ENCODE measurements at regions not wholly inside any gene's neighbourhood (a gene's known extent, or its start where the extent isn't known, plus 50 kb on each side); places are given as distances from the start of the nearest gene placed in this dataset.

GRCh38 chr2:5521461-5521860 is 170.7 kb upstream of the SOX11 start:
- FAIRE-seq, result no peak
- ATAC-seq, result no peak
- Histone ChIP-seq H3K27me3 (ENCODE audit: control insufficient read depth in 1 of 2, insufficient read depth in 2 of 2, low read length in 2 of 2) (no peaks in the 10 kb centered on the region), H3K9ac (ENCODE audit: insufficient read depth, low read depth, low read length) (no peak overlapping the region), H3K27ac (ENCODE audit: extremely low read length, insufficient read depth, low read length) (no peak overlapping the region), H3K4me3 (replicated peaks in 1 of 3; ENCODE audit: insufficient read depth in 1 of 3, low read depth in 2 of 3, low read length in 3 of 3) (no peak overlapping the region), H3K36me3 (replicated peaks in 1 of 2; ENCODE audit: control insufficient read depth in 1 of 2, insufficient read depth in 2 of 2, low read length in 2 of 2) (no peaks in the 10 kb centered on the region), H3K9me3 (ENCODE audit: low read length) (no peaks in the 10 kb centered on the region), H3K79me2 (ENCODE audit: insufficient read depth, low read length) (no peaks in the 10 kb centered on the region), H4K20me1 (ENCODE audit: insufficient read depth, low read length) (no peaks in the 10 kb centered on the region), H2AFZ (ENCODE audit: low read length) (no peak overlapping the region), H3K4me2 (ENCODE audit: low read depth, low read length) (no peak overlapping the region), H3K4me1 (ENCODE audit: insufficient read depth, low read length) (no peaks in the 10 kb centered on the region)
- CTCF ChIA-PET (ENCODE audit: low intra/inter-chr PET ratio, low total read pairs), result no interaction called here
- POLR2A ChIA-PET, result no interaction called here
- intact Hi-C loops (cut with micrococcal nuclease; ENCODE audit: unreplicated experiment) (no loop called here), in situ Hi-C loops (cut with HindIII; ENCODE audit: extremely low pct_ligation_motif_present, low pct_unique_long_range_greater_than_20kb) (no loop called here)
- TF ChIP-seq ZNF260 (CRISPR knock-in tag; IDR thresholded peaks at IDR 0.05; ENCODE audit: borderline replicate concordance, low read depth) (no peak), ZBTB7A (CRISPR knock-in tag; IDR thresholded peaks at IDR 0.05) (no peak), RFXANK (CRISPR knock-in tag; IDR thresholded peaks at IDR 0.05) (no peak), MAFK (conservative IDR thresholded peaks at IDR 0.05 in 1 of 2, IDR thresholded peaks at IDR 0.05 in 1 of 2; ENCODE audit: low read length in 2 of 2) (peak in 1 of 2 experiments; percentile 44; a peak in 2 of 4 replicates), ETV6 (CRISPR knock-in tag; conservative IDR thresholded peaks at IDR 0.05) (no peak), HES4 (CRISPR knock-in tag; IDR thresholded peaks at IDR 0.05; ENCODE audit: borderline replicate concordance) (no peak)
- BruUV-seq (replicated peaks), result no TSS peak
- WGBS (ENCODE audit: low lambda C conversion rate), result 2% methylated on average over 7 of the region's 7 CpGs
- DNase-seq (ENCODE audit: low spot score), result no peak

- Histone ChIP-seq H3K4me2 (ENCODE audit: low read depth, low read length) (no peak overlapping the region), H3K4me1 (ENCODE audit: insufficient read depth, low read length) (no peaks in the 10 kb centered on the region), H3K27ac (ENCODE audit: extremely low read length, insufficient read depth, low read length) (no peak overlapping the region), H4K20me1 (ENCODE audit: insufficient read depth, low read length) (no peaks in the 10 kb centered on the region), H3K36me3 (replicated peaks in 1 of 2; ENCODE audit: control insufficient read depth in 1 of 2, insufficient read depth in 2 of 2, low read length in 2 of 2) (no peaks in the 10 kb centered on the region), H2AFZ (ENCODE audit: low read length) (no peak overlapping the region), H3K9me3 (ENCODE audit: low read length) (no peaks in the 10 kb centered on the region), H3K79me2 (ENCODE audit: insufficient read depth, low read length) (no peaks in the 10 kb centered on the region), H3K4me3 (replicated peaks in 1 of 3; ENCODE audit: insufficient read depth in 1 of 3, low read depth in 2 of 3, low read length in 3 of 3) (no peak overlapping the region), H3K27me3 (ENCODE audit: control insufficient read depth in 1 of 2, insufficient read depth in 2 of 2, low read length in 2 of 2) (no peaks in the 10 kb centered on the region), H3K9ac (ENCODE audit: insufficient read depth, low read depth, low read length) (no peak overlapping the region)
- in situ Hi-C loops (cut with HindIII; ENCODE audit: extremely low pct_ligation_motif_present, low pct_unique_long_range_greater_than_20kb) (no loop called here), intact Hi-C loops (cut with micrococcal nuclease; ENCODE audit: unreplicated experiment) (no loop called here)
- BruUV-seq (replicated peaks), result no TSS peak
- ChIA-PET POLR2A (no interaction called here), CTCF (ENCODE audit: low intra/inter-chr PET ratio, low total read pairs) (no interaction called here)
- TF ChIP-seq ZNF598 (CRISPR knock-in tag; IDR thresholded peaks at IDR 0.05; ENCODE audit: borderline replicate concordance) (no peak), ZNF776 (CRISPR knock-in tag; IDR thresholded peaks at IDR 0.05) (no peak), ZNF747 (CRISPR knock-in tag; IDR thresholded peaks at IDR 0.05; ENCODE audit: borderline replicate concordance) (no peak), ZBTB37 (CRISPR knock-in tag; IDR thresholded peaks at IDR 0.05) (no peak), ZNF569 (CRISPR knock-in tag; IDR thresholded peaks at IDR 0.05; ENCODE audit: borderline replicate concordance) (no peak), CBX5 (CRISPR knock-in tag; IDR thresholded peaks at IDR 0.05; ENCODE audit: borderline replicate concordance) (no peak), GLMP (CRISPR knock-in tag; IDR thresholded peaks at IDR 0.05; ENCODE audit: borderline replicate concordance) (no peak), RFX1 (IDR thresholded peaks at IDR 0.05) (no peak)
- 0% methylated on average over 1 of the region's 1 CpG for WGBS (ENCODE audit: low lambda C conversion rate)
- FAIRE-seq (no peak), DNase-seq (ENCODE audit: low spot score) (no peak), ATAC-seq (no peak)
Observed at GRCh38 chr2:5524551-5524950, 167.6 kb upstream of the SOX11 start.
